ENCODE measurements at regions not wholly inside any gene's neighbourhood (a gene's known extent, or its start where the extent isn't known, plus 50 kb on each side); places are given as distances from the start of the nearest gene placed in this dataset.

DNA sequence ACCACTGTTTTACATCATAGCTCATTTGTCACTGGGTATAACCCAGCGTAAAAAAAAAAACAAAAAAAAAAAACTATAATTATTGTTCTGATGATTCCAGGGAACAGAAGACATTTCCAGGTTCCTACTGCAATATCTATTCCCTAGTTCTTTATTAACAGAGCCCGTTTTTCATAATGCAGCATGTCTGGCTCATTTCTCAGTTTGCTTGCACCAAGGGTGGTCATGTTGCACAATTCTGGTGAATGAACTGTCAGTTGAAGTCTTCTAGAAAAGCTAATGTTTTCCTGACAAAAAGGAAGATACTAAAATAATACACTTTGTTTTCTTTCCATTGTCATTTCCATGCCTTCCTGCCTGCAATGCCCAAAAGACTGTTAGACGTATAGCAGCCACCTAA lies 180.1 kb downstream of the RDH14 start:
- TF ChIP-seq, protein P1, sequence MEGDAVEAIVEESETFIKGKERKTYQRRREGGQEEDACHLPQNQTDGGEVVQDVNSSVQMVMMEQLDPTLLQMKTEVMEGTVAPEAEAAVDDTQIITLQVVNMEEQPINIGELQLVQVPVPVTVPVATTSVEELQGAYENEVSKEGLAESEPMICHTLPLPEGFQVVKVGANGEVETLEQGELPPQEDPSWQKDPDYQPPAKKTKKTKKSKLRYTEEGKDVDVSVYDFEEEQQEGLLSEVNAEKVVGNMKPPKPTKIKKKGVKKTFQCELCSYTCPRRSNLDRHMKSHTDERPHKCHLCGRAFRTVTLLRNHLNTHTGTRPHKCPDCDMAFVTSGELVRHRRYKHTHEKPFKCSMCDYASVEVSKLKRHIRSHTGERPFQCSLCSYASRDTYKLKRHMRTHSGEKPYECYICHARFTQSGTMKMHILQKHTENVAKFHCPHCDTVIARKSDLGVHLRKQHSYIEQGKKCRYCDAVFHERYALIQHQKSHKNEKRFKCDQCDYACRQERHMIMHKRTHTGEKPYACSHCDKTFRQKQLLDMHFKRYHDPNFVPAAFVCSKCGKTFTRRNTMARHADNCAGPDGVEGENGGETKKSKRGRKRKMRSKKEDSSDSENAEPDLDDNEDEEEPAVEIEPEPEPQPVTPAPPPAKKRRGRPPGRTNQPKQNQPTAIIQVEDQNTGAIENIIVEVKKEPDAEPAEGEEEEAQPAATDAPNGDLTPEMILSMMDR (IDR thresholded peaks at IDR 0.05; ENCODE audit: low read depth, low read length, missing input control) = no peak
- TF ChIP-seq HNF4G (IDR thresholded peaks at IDR 0.05) (no peak), NR2F2 (IDR thresholded peaks at IDR 0.05) (no peak), SP1 (IDR thresholded peaks at IDR 0.05) (no peak), EGR1 (IDR thresholded peaks at IDR 0.05; ENCODE audit: low read depth in 2 of 2) (no peak), JUND (IDR thresholded peaks at IDR 0.05) (no peak), YY1 (IDR thresholded peaks at IDR 0.05) (no peak), RAD21 (IDR thresholded peaks at IDR 0.05) (no peak), HNF4A (conservative IDR thresholded peaks at IDR 0.05) (no peak)
- TF ChIP-seq, protein P2, sequence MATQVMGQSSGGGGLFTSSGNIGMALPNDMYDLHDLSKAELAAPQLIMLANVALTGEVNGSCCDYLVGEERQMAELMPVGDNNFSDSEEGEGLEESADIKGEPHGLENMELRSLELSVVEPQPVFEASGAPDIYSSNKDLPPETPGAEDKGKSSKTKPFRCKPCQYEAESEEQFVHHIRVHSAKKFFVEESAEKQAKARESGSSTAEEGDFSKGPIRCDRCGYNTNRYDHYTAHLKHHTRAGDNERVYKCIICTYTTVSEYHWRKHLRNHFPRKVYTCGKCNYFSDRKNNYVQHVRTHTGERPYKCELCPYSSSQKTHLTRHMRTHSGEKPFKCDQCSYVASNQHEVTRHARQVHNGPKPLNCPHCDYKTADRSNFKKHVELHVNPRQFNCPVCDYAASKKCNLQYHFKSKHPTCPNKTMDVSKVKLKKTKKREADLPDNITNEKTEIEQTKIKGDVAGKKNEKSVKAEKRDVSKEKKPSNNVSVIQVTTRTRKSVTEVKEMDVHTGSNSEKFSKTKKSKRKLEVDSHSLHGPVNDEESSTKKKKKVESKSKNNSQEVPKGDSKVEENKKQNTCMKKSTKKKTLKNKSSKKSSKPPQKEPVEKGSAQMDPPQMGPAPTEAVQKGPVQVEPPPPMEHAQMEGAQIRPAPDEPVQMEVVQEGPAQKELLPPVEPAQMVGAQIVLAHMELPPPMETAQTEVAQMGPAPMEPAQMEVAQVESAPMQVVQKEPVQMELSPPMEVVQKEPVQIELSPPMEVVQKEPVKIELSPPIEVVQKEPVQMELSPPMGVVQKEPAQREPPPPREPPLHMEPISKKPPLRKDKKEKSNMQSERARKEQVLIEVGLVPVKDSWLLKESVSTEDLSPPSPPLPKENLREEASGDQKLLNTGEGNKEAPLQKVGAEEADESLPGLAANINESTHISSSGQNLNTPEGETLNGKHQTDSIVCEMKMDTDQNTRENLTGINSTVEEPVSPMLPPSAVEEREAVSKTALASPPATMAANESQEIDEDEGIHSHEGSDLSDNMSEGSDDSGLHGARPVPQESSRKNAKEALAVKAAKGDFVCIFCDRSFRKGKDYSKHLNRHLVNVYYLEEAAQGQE (IDR thresholded peaks at IDR 0.05) = no peak
- TF ChIP-seq, protein P3, sequence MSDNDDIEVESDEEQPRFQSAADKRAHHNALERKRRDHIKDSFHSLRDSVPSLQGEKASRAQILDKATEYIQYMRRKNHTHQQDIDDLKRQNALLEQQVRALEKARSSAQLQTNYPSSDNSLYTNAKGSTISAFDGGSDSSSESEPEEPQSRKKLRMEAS (IDR thresholded peaks at IDR 0.05) = no peak

Data from liver (tissue), 3 donors.